H1 (cell line): ENCODE measurements at regions not wholly inside any gene's neighbourhood (a gene's known extent, or its start where the extent isn't known, plus 50 kb on each side); places are given as distances from the start of the nearest gene placed in this dataset.

Experiments used
- CTCF ChIA-PET: fragments of 300-600 bp; sonication (Branson Sonifier 250); formaldehyde crosslinking; loops from one replicate; lab custom pipeline; 2021; ENCODE audit not compliant: partially characterized antibody; lab: Charles Lee
- POLR2A ChIA-PET: fragments of 300-600 bp; sonication (Branson Sonifier 250); formaldehyde crosslinking; loops from one replicate; lab custom pipeline; 2021; ENCODE audit warnings: inconsistent platforms; ENCODE audit not compliant: partially characterized antibody; lab: Charles Lee
- DNase-seq, 2 experiments: peaks; one replicate each; pipeline versions ENCODE4 v3.0.0 to v3.0.0-alpha.2; 2010 to 2022; ENCODE audit warnings: low spot score in 2 of 2, low read depth in 1 of 2, mixed read lengths in 1 of 2
- FAIRE-seq: peaks from 2 replicates; lab custom pipeline; 2011; peaks lifted over from hg19 to GRCh38; lab: Jason Lieb, UNC
- H2AFZ ChIP-seq: 2 replicates; pipeline ENCODE4 v1.8.1; 2012; ENCODE audit warnings: low read length, inconsistent platforms
- H2AK5ac ChIP-seq: 2 replicates; pipeline ENCODE4 v1.6.1; 2013; ENCODE audit warnings: low read depth, low read length
- H2BK120ac ChIP-seq: replicated peaks from 2 replicates; pipeline ENCODE3; 2013; ENCODE audit warnings: low read depth, low read length, inconsistent platforms
- H2BK12ac ChIP-seq: 2 replicates; pipeline ENCODE4 v1.6.1; 2013; ENCODE audit warnings: low read depth, low read length
- H2BK15ac ChIP-seq: 2 replicates; pipeline ENCODE4 v1.6.1; 2013; ENCODE audit warnings: low read length
- H2BK20ac ChIP-seq: 2 replicates; pipeline ENCODE4 v1.6.1; 2013; ENCODE audit warnings: low read length
- H2BK5ac ChIP-seq: 2 replicates; pipeline ENCODE4 v1.6.1; 2013; ENCODE audit warnings: low read depth, low read length
- H3K14ac ChIP-seq: 2 replicates; pipeline ENCODE4 v1.6.1; 2013; ENCODE audit warnings: inconsistent platforms; ENCODE audit not compliant: insufficient read length
- H3K18ac ChIP-seq: 2 replicates; pipeline ENCODE4 v1.6.1; 2013; ENCODE audit warnings: low read length; ENCODE audit errors: extremely low read depth
- H3K23ac ChIP-seq: 2 replicates; pipeline ENCODE4 v1.6.1; 2013; ENCODE audit warnings: inconsistent platforms; ENCODE audit not compliant: insufficient read length
- H3K23me2 ChIP-seq: 2 replicates; pipeline ENCODE4 v1.6.1; 2013; ENCODE audit warnings: low read depth, low read length
- H3K27ac ChIP-seq: 2 replicates; pipeline ENCODE4 v1.6.1; 2011; ENCODE audit warnings: low read depth, low read length, inconsistent platforms
- H3K27me3 ChIP-seq, 4 experiments: replicated peaks in 1 of 4; 1 replicate in 1 of 4; 2 replicates in 3 of 4; pipeline versions ENCODE4 v1.6.1 to v1.8.1; 2011 to 2013; ENCODE audit warnings: low read length in 3 of 4, mild to moderate bottlenecking in 3 of 4, inconsistent platforms in 2 of 4, mixed read lengths in 2 of 4, moderate library complexity in 1 of 4; ENCODE audit not compliant: control insufficient read depth in 3 of 4, insufficient read depth in 3 of 4; ENCODE audit errors: extremely low read depth in 1 of 4
- H3K36me3 ChIP-seq, 4 experiments: 2 replicates each; pipeline versions ENCODE4 v1.6.1 to v1.8.1; 2011 to 2013; ENCODE audit warnings: mild to moderate bottlenecking in 4 of 4, low read length in 3 of 4, moderate library complexity in 2 of 4, control low read depth in 1 of 4, inconsistent platforms in 1 of 4; ENCODE audit not compliant: insufficient read depth in 4 of 4, control insufficient read depth in 2 of 4
- H3K4ac ChIP-seq: replicated peaks from 2 replicates; pipeline ENCODE3; 2013; ENCODE audit warnings: low read length, low read depth, mixed read lengths, inconsistent platforms; ENCODE audit not compliant: insufficient read length
- H3K4me1 ChIP-seq, 4 experiments: replicated peaks in 1 of 4; 1 replicate in 1 of 4; 2 replicates in 3 of 4; pipeline versions ENCODE4 v1.6.1 to v1.8.1; 2011 to 2013; ENCODE audit warnings: low read length in 3 of 4, inconsistent platforms in 2 of 4, mixed read lengths in 1 of 4; ENCODE audit not compliant: insufficient read depth in 4 of 4, control insufficient read depth in 3 of 4
- H3K4me2 ChIP-seq, 2 experiments: 2 replicates each; pipeline versions ENCODE4 v1.6.1 to v1.8.1; 2011 to 2013; ENCODE audit warnings: low read depth in 2 of 2, low read length in 2 of 2, control low read depth in 1 of 2, inconsistent platforms in 1 of 2, mild to moderate bottlenecking in 1 of 2; ENCODE audit not compliant: insufficient read depth in 1 of 2
- H3K4me3 ChIP-seq, 4 experiments: fragments of 200-600, 300-600 bp in 1 of 4; sonication (generic), shearing (Covaris generic), sonication (Bioruptor Twin) in 1 of 4; 2 replicates each; pipeline versions ENCODE4 v1.5.1 to v1.8.1; 2011 to 2016; ENCODE audit warnings: low read length in 4 of 4, low read depth in 3 of 4, control low read depth in 2 of 4, inconsistent platforms in 2 of 4, mild to moderate bottlenecking in 2 of 4, mixed read lengths in 1 of 4, moderate library complexity in 1 of 4; ENCODE audit not compliant: insufficient read depth in 2 of 4; ENCODE audit errors: extremely low read depth in 1 of 4
- H3K56ac ChIP-seq: replicated peaks from 2 replicates; pipeline ENCODE3; 2013; ENCODE audit warnings: low read depth, mild to moderate bottlenecking, mixed read lengths, low read length, inconsistent platforms; ENCODE audit not compliant: insufficient read length
- H3K79me1 ChIP-seq: 2 replicates; pipeline ENCODE4 v1.6.1; 2013; ENCODE audit warnings: low read depth, low read length, control low read depth
- H3K79me2 ChIP-seq, 2 experiments: 2 replicates each; pipeline versions ENCODE4 v1.6.1 to v1.8.1; 2012 to 2013; ENCODE audit warnings: low read length in 2 of 2, mild to moderate bottlenecking in 2 of 2, inconsistent platforms in 1 of 2; ENCODE audit not compliant: insufficient read depth in 2 of 2, control insufficient read depth in 1 of 2
- H3K9ac ChIP-seq, 4 experiments: replicated peaks in 1 of 4; 1 replicate in 1 of 4; 2 replicates in 3 of 4; pipeline versions ENCODE4 v1.6.1 to v1.8.1; 2011 to 2013; ENCODE audit warnings: low read depth in 3 of 4, low read length in 3 of 4, control low read depth in 2 of 4, mild to moderate bottlenecking in 2 of 4, moderate library complexity in 2 of 4, inconsistent platforms in 1 of 4; ENCODE audit errors: extremely low read depth in 1 of 4
- H3K9me3 ChIP-seq, 2 experiments: 2 replicates each; pipeline versions ENCODE4 v1.6.1 to v1.8.1; 2012 to 2013; ENCODE audit warnings: mild to moderate bottlenecking in 2 of 2, moderate library complexity in 2 of 2, control low read depth in 1 of 2, inconsistent platforms in 1 of 2, low read depth in 1 of 2, low read length in 1 of 2, mixed read lengths in 1 of 2; ENCODE audit not compliant: insufficient read depth in 2 of 2
- H4K20me1 ChIP-seq, 2 experiments: replicated peaks in 1 of 2; 2 replicates each; pipeline versions ENCODE3 to v1.8.1; 2011 to 2013; ENCODE audit warnings: inconsistent platforms in 2 of 2, low read length in 2 of 2, mild to moderate bottlenecking in 1 of 2; ENCODE audit not compliant: insufficient read depth in 2 of 2, control insufficient read depth in 1 of 2
- H4K5ac ChIP-seq: 2 replicates; pipeline ENCODE4 v1.6.1; 2013; ENCODE audit warnings: low read length, low read depth, mixed read lengths, inconsistent platforms; ENCODE audit not compliant: insufficient read length
- H4K8ac ChIP-seq: 2 replicates; pipeline ENCODE4 v1.8.0; 2013; ENCODE audit warnings: mild to moderate bottlenecking, moderate library complexity, low read length, inconsistent platforms; ENCODE audit not compliant: insufficient read depth; ENCODE audit errors: extremely low read depth
- H4K91ac ChIP-seq: replicated peaks from 2 replicates; pipeline ENCODE3; 2013; ENCODE audit warnings: low read length, mixed read lengths, inconsistent platforms; ENCODE audit not compliant: insufficient read length
- CHD1 ChIP-seq: IDR thresholded peaks from 2 replicates; pipeline ENCODE4 v1.6.1; 2012; ENCODE audit warnings: low read depth, low read length, improper control_type of control experiment
- JUN ChIP-seq: IDR thresholded peaks from 2 replicates; pipeline ENCODE4 v1.6.1; 2011; ENCODE audit warnings: low read depth, mild to moderate bottlenecking, improper control_type of control experiment, low read length
- KDM5A ChIP-seq: fragments of 200-600 bp; IDR thresholded peaks from 2 replicates; pipeline ENCODE4 v1.7.1; 2012; ENCODE audit warnings: mild to moderate bottlenecking, low read length, inconsistent platforms, mixed read lengths
- MAFK ChIP-seq: IDR thresholded peaks from 2 replicates; pipeline ENCODE4 v1.6.1; 2012; ENCODE audit warnings: low read depth, mild to moderate bottlenecking, improper control_type of control experiment, low read length
- WGBS, 2 experiments: shearing (Covaris generic) in 1 of 2; methylation state at CpG; one replicate each; pipeline versions ENCODE4 v1.1.6 to v1.1.7; 2013 to 2015; ENCODE audit warnings: low lambda C conversion rate in 2 of 2, mixed read lengths in 2 of 2, inconsistent platforms in 1 of 2, low coverage in 1 of 2, missing lambda C conversion rate in 1 of 2; ENCODE audit not compliant: insufficient replicate concordance in 2 of 2, insufficient coverage in 1 of 2, insufficient read length in 1 of 2; ENCODE audit errors: extremely low coverage in 1 of 2, missing lambda C conversion rate in 1 of 2; 5-methylcytosine and 5-hydroxymethylcytosine counted together

GRCh38 chr4:44985152-44985551, 258.8 kb upstream of the GNPDA2 start:
- WGBS, 2 experiments, result 100% methylated on average over 2 of the region's 2 CpGs; no CpG with 5 or more reads in 1 of the 2 experiments
- Histone ChIP-seq H3K36me3 (no peaks in the 10 kb centered on the region), H3K56ac (no peak overlapping the region), H2AFZ (no peak overlapping the region), H3K79me1 (no peaks in the 10 kb centered on the region), H3K9me3 (0 out of 4 replicates have a peak, but pooled peaks cover 0 to 3% of the 10 kb centered on the region in 2 experiments), H2AK5ac (no peak overlapping the region), H2BK5ac (no peak overlapping the region), H4K5ac (no peak overlapping the region), H3K23ac (no peak overlapping the region), H4K20me1 (no peaks in the 10 kb centered on the region), H3K4me1 (no peaks in the 10 kb centered on the region), H3K4me3 (no peak overlapping the region), H4K91ac (no peak overlapping the region), H2BK12ac (no peak overlapping the region), H3K18ac (no peak overlapping the region), H3K27me3 (no peaks in the 10 kb centered on the region), H3K79me2 (no peaks in the 10 kb centered on the region), H3K4me2 (no peak overlapping the region), H2BK15ac (no peak overlapping the region), H2BK20ac (no peak overlapping the region), H3K14ac (no peak overlapping the region), H3K9ac (no peak overlapping the region), H3K27ac (no peak overlapping the region), H2BK120ac (no peak overlapping the region), H4K8ac (no peak overlapping the region), H3K23me2 (no peaks in the 10 kb centered on the region), H3K4ac (no peak overlapping the region)
- TF ChIP-seq KDM5A (no peak), CHD1 (no peak), JUN (no peak), MAFK (peak; percentile 92)
- no peak for FAIRE-seq
- CTCF ChIA-PET, result no interaction called here
- POLR2A ChIA-PET, result no interaction called here
- no peak for DNase-seq
